WTC11 (cell line): ENCODE measurements at regions not wholly inside any gene's neighbourhood (a gene's known extent, or its start where the extent isn't known, plus 50 kb on each side); places are given as distances from the start of the nearest gene placed in this dataset.

ENCODE experiments used
- ATAC-seq: fragments of 200-7000 bp; cut with Tn5 transposase; 2 replicates; pipeline ENCODE4 v1.10.0; 2021; ENCODE audit warnings: mild to moderate bottlenecking, moderate library complexity
- CTCF ChIA-PET: fragments of 300-600 bp; sonication (Branson Sonifier 250); formaldehyde crosslinking; loops from one replicate; lab custom pipeline; 2021; ENCODE audit warnings: antibody characterized with exemption; lab: Charles Lee
- POLR2A ChIA-PET: fragments of 350-600 bp; sonication (Branson Sonifier 250); formaldehyde crosslinking; loops from one replicate; lab custom pipeline; 2021; ENCODE audit warnings: antibody characterized with exemption; lab: Charles Lee
- DNase-seq: peaks from one replicate; pipeline ENCODE4 v3.0.0; 2021; ENCODE audit warnings: low spot score
- H3K27ac Mint-ChIP-seq: 2 replicates; pipeline ENCODE4 v1.8.0; 2021; ENCODE audit warnings: mixed read lengths
- H3K27me3 Mint-ChIP-seq: 2 replicates; pipeline ENCODE4 v1.8.0; 2021; ENCODE audit warnings: low read depth, mild to moderate bottlenecking, moderate library complexity, mixed read lengths
- H3K36me3 Mint-ChIP-seq: 2 replicates; pipeline ENCODE4 v1.8.0; 2021; ENCODE audit warnings: mixed read lengths
- H3K4me1 Mint-ChIP-seq: 2 replicates; pipeline ENCODE4 v1.8.0; 2022; ENCODE audit warnings: mixed read lengths
- H3K4me3 Mint-ChIP-seq: 2 replicates; pipeline ENCODE4 v1.8.0; 2021; ENCODE audit warnings: mild to moderate bottlenecking, moderate library complexity, mixed read lengths
- H3K9me3 Mint-ChIP-seq: 2 replicates; pipeline ENCODE4 v1.8.0; 2021; ENCODE audit warnings: mixed read lengths
- ATF3 ChIP-seq: sonication (generic); formaldehyde crosslinking; conservative IDR thresholded peaks from 2 replicates; pipeline ENCODE4 v1.8.1; 2022; ENCODE audit warnings: mild to moderate bottlenecking, missing genetic modification reagents
- CBFB ChIP-seq: sonication (generic); formaldehyde crosslinking; IDR thresholded peaks from 2 replicates; pipeline ENCODE4 v1.8.1; 2022; ENCODE audit warnings: mild to moderate bottlenecking, low read depth, missing genetic modification reagents
- CTCF ChIP-seq: fragments of 200-600 bp; IDR thresholded peaks from 2 replicates; pipeline ENCODE4 v1.8.0; 2022; ENCODE audit warnings: antibody characterized with exemption
- E2F4 ChIP-seq: sonication (generic); formaldehyde crosslinking; IDR thresholded peaks from 2 replicates; pipeline ENCODE4 v1.8.1; 2022; ENCODE audit warnings: low read depth, mild to moderate bottlenecking, moderate library complexity, missing genetic modification reagents, borderline replicate concordance
- EMX1 ChIP-seq: fragments of 250-450 bp; sonication (Bioruptor Pico); IDR thresholded peaks from 2 replicates; pipeline ENCODE4 v1.8.0; 2021; ENCODE audit warnings: mild to moderate bottlenecking
- ESRRA ChIP-seq: sonication (generic); formaldehyde crosslinking; IDR thresholded peaks from 2 replicates; pipeline ENCODE4 v1.8.1; 2022; ENCODE audit warnings: mild to moderate bottlenecking, missing genetic modification reagents, borderline replicate concordance
- PRDM15 ChIP-seq: sonication (generic); formaldehyde crosslinking; IDR thresholded peaks from 2 replicates; pipeline ENCODE4 v1.8.0; 2022; ENCODE audit warnings: missing genetic modification reagents
- RORB ChIP-seq: fragments of 250-450 bp; sonication (Bioruptor Pico); IDR thresholded peaks from 2 replicates; pipeline ENCODE4 v1.9.0; 2021; ENCODE audit warnings: mild to moderate bottlenecking
- SOX15 ChIP-seq: fragments of 250-450 bp; sonication (Bioruptor Pico); IDR thresholded peaks from 2 replicates; pipeline ENCODE4 v1.9.0; 2021; ENCODE audit warnings: mild to moderate bottlenecking
- SP1 ChIP-seq: sonication (generic); formaldehyde crosslinking; conservative IDR thresholded peaks from 2 replicates; pipeline ENCODE4 v1.8.1; 2022; ENCODE audit warnings: missing genetic modification reagents
- STAT6 ChIP-seq: sonication (generic); formaldehyde crosslinking; conservative IDR thresholded peaks from 2 replicates; pipeline ENCODE4 v1.8.1; 2023; ENCODE audit warnings: mild to moderate bottlenecking, low read depth, missing genetic modification reagents, moderate library complexity
- ZNF232 ChIP-seq: sonication (generic); formaldehyde crosslinking; IDR thresholded peaks from 2 replicates; pipeline ENCODE4 v1.8.0; 2022; ENCODE audit warnings: mild to moderate bottlenecking, missing genetic modification reagents
- ZNF317 ChIP-seq: sonication (generic); formaldehyde crosslinking; IDR thresholded peaks from 2 replicates; pipeline ENCODE4 v1.8.1; 2023; ENCODE audit warnings: low read depth, mild to moderate bottlenecking, moderate library complexity, missing genetic modification reagents, borderline replicate concordance
- ZNF396 ChIP-seq: fragments of 250-450 bp; sonication (Bioruptor Pico); IDR thresholded peaks from 2 replicates; pipeline ENCODE4 v1.8.0; 2021; ENCODE audit warnings: mild to moderate bottlenecking, moderate library complexity, borderline replicate concordance
- ZNF512 ChIP-seq: sonication (generic); formaldehyde crosslinking; IDR thresholded peaks from 2 replicates; pipeline ENCODE4 v1.8.1; 2022; ENCODE audit warnings: missing genetic modification reagents, borderline replicate concordance
- TF ChIP-seq, protein P1 (sequence below): sonication (generic); formaldehyde crosslinking; IDR thresholded peaks from 2 replicates; pipeline ENCODE4 v1.8.1; 2023; ENCODE audit warnings: mild to moderate bottlenecking, missing genetic modification reagents, moderate library complexity

GRCh38 chr10:130905921-130906320 is 405.6 kb downstream of the TCERG1L start (continued):
- TF ChIP-seq STAT6 (CRISPR knock-in tag) (no peak), RORB (CRISPR knock-in tag) (no peak), CTCF (no peak), ZNF512 (CRISPR knock-in tag) (no peak), CBFB (CRISPR knock-in tag) (no peak), ATF3 (CRISPR knock-in tag) (no peak), E2F4 (CRISPR knock-in tag) (no peak), PRDM15 (CRISPR knock-in tag) (no peak), SP1 (CRISPR knock-in tag) (no peak), SOX15 (CRISPR knock-in tag) (no peak)

DNA sequence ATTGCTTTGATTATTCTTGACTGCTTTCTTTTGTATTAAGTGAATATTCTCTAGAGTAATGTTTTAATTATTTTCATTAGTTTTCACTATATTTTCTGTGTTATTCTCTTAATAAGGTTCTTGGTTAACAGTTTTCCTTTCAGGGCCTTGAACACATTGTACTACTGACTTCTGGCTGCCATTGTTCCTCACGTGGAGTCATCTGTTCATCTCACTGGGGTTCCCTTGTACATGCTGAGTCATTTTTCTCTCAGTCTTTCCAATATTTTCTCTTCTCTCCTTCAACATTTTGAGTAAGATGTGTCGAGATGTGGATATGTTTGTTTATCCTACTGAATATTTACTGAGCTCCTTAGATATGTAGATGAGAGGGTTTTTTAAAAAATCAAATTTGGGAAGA is 400.7 kb downstream of the TCERG1L start:
- ChIA-PET CTCF (no interaction called here), POLR2A (no interaction called here)
- no peaks in the 10 kb centered on the region for H3K4me1 Mint-ChIP-seq
- H3K9me3 Mint-ChIP-seq, result peaks cover 77% of the 10 kb centered on the region
- H3K36me3 Mint-ChIP-seq, result peaks cover 74% of the 10 kb centered on the region
- TF ChIP-seq, protein P1, sequence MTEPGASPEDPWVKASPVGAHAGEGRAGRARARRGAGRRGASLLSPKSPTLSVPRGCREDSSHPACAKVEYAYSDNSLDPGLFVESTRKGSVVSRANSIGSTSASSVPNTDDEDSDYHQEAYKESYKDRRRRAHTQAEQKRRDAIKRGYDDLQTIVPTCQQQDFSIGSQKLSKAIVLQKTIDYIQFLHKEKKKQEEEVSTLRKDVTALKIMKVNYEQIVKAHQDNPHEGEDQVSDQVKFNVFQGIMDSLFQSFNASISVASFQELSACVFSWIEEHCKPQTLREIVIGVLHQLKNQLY (CRISPR knock-in tag), result no peak
- TF ChIP-seq ESRRA (CRISPR knock-in tag) (no peak), ZNF396 (CRISPR knock-in tag) (no peak), ZNF232 (no peak), CTCF (no peak), EMX1 (no peak), ZNF317 (CRISPR knock-in tag) (peak; percentile 87), ATF3 (CRISPR knock-in tag) (no peak)
- ATAC-seq, result no peak
- DNase-seq, result no peak
- H3K27ac Mint-ChIP-seq, result no peak overlapping the region
- peaks cover 5% of the 10 kb centered on the region for H3K27me3 Mint-ChIP-seq
- H3K4me3 Mint-ChIP-seq, result no peak overlapping the region
